ENCODE measurements at regions not wholly inside any gene's neighbourhood (a gene's known extent, or its start where the extent isn't known, plus 50 kb on each side); places are given as distances from the start of the nearest gene placed in this dataset.
A peak's percentile ranks its signal among the peaks of the same experiment; 100 is the strongest.

- DNase-seq (ENCODE audit: low spot score) = no peak
- Mint-ChIP-seq H3K4me1 (ENCODE audit: low read depth) (no peaks in the 10 kb centered on the region), H3K4me3 (no peak overlapping the region), H3K9me3 (no peaks in the 10 kb centered on the region), H3K27me3 (ENCODE audit: low read depth) (no peaks in the 10 kb centered on the region), H3K27ac (no peak overlapping the region), H3K36me3 (ENCODE audit: low read depth) (no peaks in the 10 kb centered on the region)
These were observed 68.7 kb upstream of the PTCSC3 start for GRCh38 chr14:36245223-36245622.

- no peaks in the 10 kb centered on the region for H3K9me3 Mint-ChIP-seq
These were observed 66.7 kb upstream of the PTCSC3 start for GRCh38 chr14:36243183-36243582.

GRCh38 chr14:36241183-36241582 is 64.7 kb upstream of the PTCSC3 start:
- no peaks in the 10 kb centered on the region for H3K36me3 Mint-ChIP-seq (ENCODE audit: low read depth)
- DNase-seq (ENCODE audit: low spot score) = no peak
- H3K9me3 Mint-ChIP-seq = no peaks in the 10 kb centered on the region
- H3K4me1 Mint-ChIP-seq (ENCODE audit: low read depth) = no peaks in the 10 kb centered on the region
- no peak overlapping the region for H3K27ac Mint-ChIP-seq
- no peak overlapping the region for H3K4me3 Mint-ChIP-seq
- no peaks in the 10 kb centered on the region for H3K27me3 Mint-ChIP-seq (ENCODE audit: low read depth)

More at GRCh38 chr14:36243183-36243582, 66.7 kb upstream of the PTCSC3 start:
- DNase-seq (ENCODE audit: low spot score) = no peak
- Mint-ChIP-seq H3K36me3 (ENCODE audit: low read depth) (no peaks in the 10 kb centered on the region), H3K27ac (no peak overlapping the region), H3K27me3 (ENCODE audit: low read depth) (no peaks in the 10 kb centered on the region), H3K4me1 (ENCODE audit: low read depth) (no peaks in the 10 kb centered on the region), H3K4me3 (no peak overlapping the region)

GRCh38 chr14:36238666-36239363 is 62.3 kb upstream of the PTCSC3 start:
- no peak overlapping the region for H3K4me3 Mint-ChIP-seq
- no peaks in the 10 kb centered on the region for H3K4me1 Mint-ChIP-seq (ENCODE audit: low read depth)
- H3K9me3 Mint-ChIP-seq = no peaks in the 10 kb centered on the region
- peak; percentile 8 for DNase-seq (ENCODE audit: low spot score)
- no peak overlapping the region for H3K27ac Mint-ChIP-seq
- H3K36me3 Mint-ChIP-seq (ENCODE audit: low read depth) = no peaks in the 10 kb centered on the region
- H3K27me3 Mint-ChIP-seq (ENCODE audit: low read depth) = no peaks in the 10 kb centered on the region

- H3K27ac Mint-ChIP-seq = no peak overlapping the region
These were observed 56.7 kb upstream of the PTCSC3 start for GRCh38 chr14:36233217-36233616.

GRCh38 chr14:36229262-36229661 is 52.7 kb upstream of the PTCSC3 start:
- Mint-ChIP-seq H3K36me3 (ENCODE audit: low read depth) (no peaks in the 10 kb centered on the region), H3K4me1 (ENCODE audit: low read depth) (no peaks in the 10 kb centered on the region), H3K27me3 (ENCODE audit: low read depth) (peaks cover 2% of the 10 kb centered on the region), H3K27ac (no peak overlapping the region), H3K4me3 (no peak overlapping the region), H3K9me3 (no peaks in the 10 kb centered on the region)
- DNase-seq (ENCODE audit: low spot score) = no peak

More at GRCh38 chr14:36233217-36233616, 56.7 kb upstream of the PTCSC3 start:
- no peak overlapping the region for H3K4me3 Mint-ChIP-seq
- peaks cover 2% of the 10 kb centered on the region for H3K27me3 Mint-ChIP-seq (ENCODE audit: low read depth)
- H3K36me3 Mint-ChIP-seq (ENCODE audit: low read depth) = no peaks in the 10 kb centered on the region
- H3K9me3 Mint-ChIP-seq = no peaks in the 10 kb centered on the region
- no peak for DNase-seq (ENCODE audit: low spot score)
- H3K4me1 Mint-ChIP-seq (ENCODE audit: low read depth) = no peaks in the 10 kb centered on the region

GRCh38 chr14:36227802-36228201 is 51.3 kb upstream of the PTCSC3 start:
- H3K27ac Mint-ChIP-seq = no peak overlapping the region
- no peak for DNase-seq (ENCODE audit: low spot score)
- no peaks in the 10 kb centered on the region for H3K9me3 Mint-ChIP-seq
- peaks cover 2% of the 10 kb centered on the region for H3K27me3 Mint-ChIP-seq (ENCODE audit: low read depth)
- H3K4me1 Mint-ChIP-seq (ENCODE audit: low read depth) = no peaks in the 10 kb centered on the region
- no peak overlapping the region for H3K4me3 Mint-ChIP-seq
- no peaks in the 10 kb centered on the region for H3K36me3 Mint-ChIP-seq (ENCODE audit: low read depth)

GRCh38 chr14:36227344-36227743 is 50.8 kb upstream of the PTCSC3 start:
- H3K36me3 Mint-ChIP-seq (ENCODE audit: low read depth) = no peaks in the 10 kb centered on the region

More at GRCh38 chr14:36227344-36227743, 50.8 kb upstream of the PTCSC3 start:
- DNase-seq (ENCODE audit: low spot score) = no peak
- no peak overlapping the region for H3K4me3 Mint-ChIP-seq
- H3K4me1 Mint-ChIP-seq (ENCODE audit: low read depth) = no peaks in the 10 kb centered on the region
- no peaks in the 10 kb centered on the region for H3K27me3 Mint-ChIP-seq (ENCODE audit: low read depth)
- H3K9me3 Mint-ChIP-seq = no peaks in the 10 kb centered on the region
- no peak overlapping the region for H3K27ac Mint-ChIP-seq

Measured in T-helper 2 cell treated with Interferon-gamma antibody and Interleukin-4, amounts not matched to agents 5 μg/mL and 100 μg/mL, for 36 hours (primary cell).